GM12891 (cell line): ENCODE measurements at regions not wholly inside any gene's neighbourhood (a gene's known extent, or its start where the extent isn't known, plus 50 kb on each side); places are given as distances from the start of the nearest gene placed in this dataset.

ENCODE experiments used
- POLR2A ChIP-seq: IDR thresholded peaks from 2 replicates; pipeline ENCODE4 v1.6.1; 2011; ENCODE audit warnings: low read depth, low read length, control low read depth
- TAF1 ChIP-seq: IDR thresholded peaks from 2 replicates; pipeline ENCODE4 v1.6.1; 2011; ENCODE audit warnings: low read depth, low read length, control low read depth

- TF ChIP-seq TAF1, result no peak
- TF ChIP-seq POLR2A, result no peak
Measured at GRCh38 chr4:156109943-156110900, 156.6 kb upstream of the CTSO start.
